HepG2 (cell line): ENCODE measurements at regions not wholly inside any gene's neighbourhood (a gene's known extent, or its start where the extent isn't known, plus 50 kb on each side); places are given as distances from the start of the nearest gene placed in this dataset.

Experiments used
- EED ChIP-seq: sonication (generic); formaldehyde crosslinking; IDR thresholded peaks from 2 replicates; pipeline ENCODE4 v1.5.0; 2020; ENCODE audit warnings: mild to moderate bottlenecking, missing genetic modification reagents
- FOSL1 ChIP-seq: sonication (generic); formaldehyde crosslinking; IDR thresholded peaks from 2 replicates; pipeline ENCODE4 v1.9.0; 2021; ENCODE audit warnings: missing genetic modification reagents, borderline replicate concordance
- HBP1 ChIP-seq: IDR thresholded peaks from 2 replicates; pipeline ENCODE4 v1.6.1; 2016; ENCODE audit warnings: low read depth, control low read depth
- HHEX ChIP-seq: IDR thresholded peaks from 2 replicates; pipeline ENCODE4 v1.6.1; 2016; ENCODE audit warnings: control low read depth
- HMGXB3 ChIP-seq: sonication (generic); formaldehyde crosslinking; IDR thresholded peaks from 2 replicates; pipeline ENCODE4 v1.4.0; 2020; ENCODE audit warnings: missing genetic modification reagents, borderline replicate concordance
- KLF13 ChIP-seq: sonication (generic); formaldehyde crosslinking; IDR thresholded peaks from 2 replicates; pipeline ENCODE4 v1.4.0; 2020; ENCODE audit warnings: mild to moderate bottlenecking, missing genetic modification reagents
- MXD1 ChIP-seq: sonication (generic); formaldehyde crosslinking; IDR thresholded peaks from 2 replicates; pipeline ENCODE4 v1.4.0; 2020; ENCODE audit warnings: mild to moderate bottlenecking, missing genetic modification reagents
- NAIF1 ChIP-seq: sonication (generic); formaldehyde crosslinking; IDR thresholded peaks from 2 replicates; pipeline ENCODE4 v1.5.0; 2020; ENCODE audit warnings: mild to moderate bottlenecking, missing genetic modification reagents, borderline replicate concordance
- NR0B2 ChIP-seq: sonication (generic); formaldehyde crosslinking; IDR thresholded peaks from 2 replicates; pipeline ENCODE4 v1.4.0; 2020; ENCODE audit warnings: mild to moderate bottlenecking, missing genetic modification reagents
- NR2F6 ChIP-seq, 2 experiments: IDR thresholded peaks; 2 replicates each; pipeline ENCODE4 v1.6.1; 2016; ENCODE audit warnings: antibody characterized with exemption in 1 of 2, mild to moderate bottlenecking in 1 of 2
- RFX1 ChIP-seq: fragments of 450-650 bp; IDR thresholded peaks from 2 replicates; pipeline ENCODE4 v1.6.1; 2017
- RNF2 ChIP-seq: fragments of 450-650 bp; conservative IDR thresholded peaks from 2 replicates; pipeline ENCODE4 v1.6.1; 2016; ENCODE audit warnings: low read depth
- ZBTB40 ChIP-seq, 2 experiments: fragments of 450-650 bp in 1 of 2; sonication (generic) in 1 of 2; formaldehyde crosslinking in 1 of 2; IDR thresholded peaks; 2 replicates each; pipeline versions ENCODE4 v1.6.1 to v1.8.0; 2016 to 2022; ENCODE audit warnings: antibody characterized with exemption in 1 of 2, mild to moderate bottlenecking in 1 of 2, missing genetic modification reagents in 1 of 2
- ZNF282 ChIP-seq: fragments of 450-650 bp; IDR thresholded peaks from 2 replicates; pipeline ENCODE4 v1.6.1; 2018; ENCODE audit not compliant: partially characterized antibody
- ZNF713 ChIP-seq: sonication (generic); formaldehyde crosslinking; IDR thresholded peaks from 2 replicates; pipeline ENCODE4 v1.4.0; 2020; ENCODE audit warnings: mild to moderate bottlenecking, missing genetic modification reagents

- TF ChIP-seq ZBTB40 (IDR thresholded peaks at IDR 0.05) (no peak), ZBTB40 (CRISPR knock-in tag; IDR thresholded peaks at IDR 0.05) (no peak), ZNF282 (no peak), KLF13 (CRISPR knock-in tag) (no peak), HMGXB3 (no peak), EED (CRISPR knock-in tag) (no peak), RFX1 (no peak), FOSL1 (CRISPR knock-in tag) (peak; percentile 73; the same call in 1 of the 2 replicates), HHEX (CRISPR knock-in tag) (0 out of 2 replicates have a peak, but pooled peaks have one; percentile 47), NR2F6 (IDR thresholded peaks at IDR 0.05) (no peak), NR2F6 (CRISPR knock-in tag; IDR thresholded peaks at IDR 0.05) (peak; percentile 52; the same call in 1 of the 2 replicates), RNF2 (no peak), MXD1 (no peak), NR0B2 (no peak), NAIF1 (no peak), ZNF713 (CRISPR knock-in tag) (no peak), HBP1 (no peak)
These were observed 366.5 kb upstream of the AKR1E2 start (continued) for GRCh38 chr10:4459531-4459930.
